Endothelial cell of umbilical vein (primary cell): ENCODE measurements at regions not wholly inside any gene's neighbourhood (a gene's known extent, or its start where the extent isn't known, plus 50 kb on each side); places are given as distances from the start of the nearest gene placed in this dataset.

Experiments
- BruUV-seq: library from RNA; stranded (reverse); fragments of 400-500 nt; replicated peaks from 2 replicates; lab custom pipeline; 2021; lab: Mats Ljungman, UMichigan
- CTCF ChIA-PET: fragments of 300-600, 350-600 bp; sonication (Branson Sonifier 250); formaldehyde crosslinking; loops from one replicate; lab custom pipeline; 2021; ENCODE audit warnings: antibody characterized with exemption, inconsistent platforms; lab: Charles Lee
- POLR2A ChIA-PET: fragments of 300-600, 350-600 bp; sonication (Branson Sonifier 250); formaldehyde crosslinking; loops from one replicate; lab custom pipeline; 2021; ENCODE audit warnings: antibody characterized with exemption, inconsistent platforms; lab: Charles Lee
- DNase-seq: peaks from one replicate; pipeline ENCODE4 v3.0.0-alpha.2; 2011; ENCODE audit warnings: low read depth, low spot score
- FAIRE-seq: peaks from 2 replicates; lab custom pipeline; 2011; peaks lifted over from hg19 to GRCh38; lab: Jason Lieb, UNC
- H2AFZ ChIP-seq: 2 replicates; pipeline ENCODE4 v1.6.0; 2012; ENCODE audit warnings: low read depth, low read length, control low read depth, inconsistent platforms
- H3K27ac ChIP-seq: 2 replicates; pipeline ENCODE4 v1.5.1; 2011; ENCODE audit warnings: low read depth, mild to moderate bottlenecking, control low read depth, low read length, moderate library complexity; ENCODE audit not compliant: insufficient read depth
- H3K27me3 ChIP-seq, 2 experiments: 2 replicates each; pipeline versions ENCODE4 v1.6.0 to v1.6.1; 2011; ENCODE audit warnings: low read length in 2 of 2, mixed read lengths in 1 of 2; ENCODE audit not compliant: control insufficient read depth in 2 of 2, insufficient read depth in 2 of 2
- H3K36me3 ChIP-seq, 2 experiments: 2 replicates in 1 of 2; 3 replicates in 1 of 2; pipeline ENCODE4 v1.5.1; 2011; ENCODE audit warnings: low read length in 2 of 2, mild to moderate bottlenecking in 1 of 2, moderate library complexity in 1 of 2; ENCODE audit not compliant: control insufficient read depth in 2 of 2, insufficient read depth in 2 of 2; ENCODE audit errors: extremely low read depth in 1 of 2
- H3K4me1 ChIP-seq: 3 replicates; pipeline ENCODE4 v1.5.1; 2011; ENCODE audit warnings: mild to moderate bottlenecking, low read length; ENCODE audit not compliant: control insufficient read depth, insufficient read depth; ENCODE audit errors: extremely low read depth
- H3K4me2 ChIP-seq: 2 replicates; pipeline ENCODE4 v1.6.1; 2011; ENCODE audit warnings: low read length, control low read depth, mixed read lengths; ENCODE audit not compliant: insufficient read depth
- H3K4me3 ChIP-seq, 3 experiments: fragments of 200-600 bp in 1 of 3; sonication (generic), shearing (Covaris generic) in 1 of 3; replicated peaks in 1 of 3; 2 replicates each; pipeline ENCODE4 v1.5.1; 2011 to 2016; ENCODE audit warnings: control low read depth in 3 of 3, low read length in 3 of 3, mild to moderate bottlenecking in 2 of 3, inconsistent platforms in 1 of 3, low read depth in 1 of 3, moderate library complexity in 1 of 3; ENCODE audit not compliant: insufficient read depth in 1 of 3
- H3K79me2 ChIP-seq: 2 replicates; pipeline ENCODE4 v1.6.0; 2012; ENCODE audit warnings: low read length, inconsistent platforms; ENCODE audit not compliant: control insufficient read depth, insufficient read depth
- H3K9ac ChIP-seq: replicated peaks from 2 replicates; pipeline ENCODE3; 2011; ENCODE audit warnings: low read length, control low read depth; ENCODE audit not compliant: insufficient read depth; ENCODE audit errors: extremely low read depth
- H3K9me1 ChIP-seq: replicated peaks from 3 replicates; pipeline ENCODE4 v1.6.0; 2011; ENCODE audit warnings: mild to moderate bottlenecking, low read length; ENCODE audit not compliant: control insufficient read depth, insufficient read depth; ENCODE audit errors: extremely low read depth
- H3K9me3 ChIP-seq: replicated peaks from 2 replicates; pipeline ENCODE4 v1.5.1; 2012; ENCODE audit warnings: low read length, inconsistent platforms; ENCODE audit not compliant: control insufficient read depth, insufficient read depth
- H4K20me1 ChIP-seq: replicated peaks from 2 replicates; pipeline ENCODE3; 2011; ENCODE audit warnings: mild to moderate bottlenecking, low read length; ENCODE audit not compliant: control insufficient read depth, insufficient read depth; ENCODE audit errors: extremely low read depth
- CTCF ChIP-seq, 2 donors: IDR thresholded peaks; 1 replicate in 1 of 2; 2 replicates in 1 of 2; pipeline ENCODE4 v1.5.1; 2011; ENCODE audit warnings: low read length in 2 of 2, mild to moderate bottlenecking in 2 of 2, moderate library complexity in 2 of 2, control low read depth in 1 of 2, inconsistent platforms in 1 of 2, low read depth in 1 of 2; ENCODE audit not compliant: insufficient read depth in 1 of 2; ENCODE audit errors: extremely low read depth in 1 of 2
- EZH2 ChIP-seq: IDR thresholded peaks from 2 replicates; pipeline ENCODE4 v1.6.1; 2012; ENCODE audit warnings: borderline replicate concordance, low read depth, mild to moderate bottlenecking, moderate library complexity, low read length, inconsistent platforms; ENCODE audit not compliant: severe bottlenecking
- FOS ChIP-seq: IDR thresholded peaks from 2 replicates; pipeline ENCODE4 v1.6.1; 2011; ENCODE audit warnings: mild to moderate bottlenecking, low read length, moderate library complexity, borderline replicate concordance; ENCODE audit not compliant: insufficient read depth
- GATA2 ChIP-seq: IDR thresholded peaks from 2 replicates; pipeline ENCODE4 v1.7.0; 2011; ENCODE audit warnings: low read depth, mild to moderate bottlenecking, moderate library complexity, mixed read lengths, low read length; ENCODE audit not compliant: insufficient read length, insufficient read depth
- JUN ChIP-seq: IDR thresholded peaks from 2 replicates; pipeline ENCODE4 v1.6.1; 2011; ENCODE audit warnings: borderline replicate concordance, low read depth; ENCODE audit not compliant: insufficient read length, insufficient read depth
- MYC ChIP-seq: IDR thresholded peaks from one replicate; pipeline ENCODE4 v1.6.1; 2011; ENCODE audit warnings: mild to moderate bottlenecking, low read depth, low read length
- POLR2A ChIP-seq: IDR thresholded peaks from 2 replicates; pipeline ENCODE4 v1.6.1; 2012; ENCODE audit warnings: low read depth, mild to moderate bottlenecking, control low read depth, low read length
- POLR2AphosphoS5 ChIP-seq: IDR thresholded peaks from 2 replicates; pipeline ENCODE4 v1.6.1; 2012; ENCODE audit warnings: low read depth, mild to moderate bottlenecking, control low read depth, low read length, moderate library complexity; ENCODE audit not compliant: insufficient read depth
- dilution Hi-C: fragments of 300-500 bp; cut with MboI; formaldehyde crosslinking; loops from one replicate; pipeline ENCODE4 v1.15.0; 2019; ENCODE audit warnings: low sequenced_read_pairs; ENCODE audit not compliant: extremely low pct_ligation_motif_present
- intact Hi-C: fragments of 100-400 bp; cut with micrococcal nuclease; formaldehyde crosslinking; loops from one replicate; pipeline ENCODE4 v1.10.0; 2022
- TF ChIP-seq, protein P1 (sequence below): IDR thresholded peaks from 2 replicates; pipeline ENCODE4 v1.6.1; 2011; ENCODE audit not compliant: insufficient read depth, insufficient read length

- dilution Hi-C loops: no loop called here
- Histone ChIP-seq H3K9ac (no peak overlapping the region), H3K27ac (no peak overlapping the region), H2AFZ (no peak overlapping the region), H3K79me2 (no peaks in the 10 kb centered on the region), H3K36me3 (no peaks in the 10 kb centered on the region), H3K4me2 (no peak overlapping the region), H3K27me3 (no peaks in the 10 kb centered on the region), H3K4me1 (no peaks in the 10 kb centered on the region), H3K4me3 (no peak overlapping the region), H4K20me1 (no peaks in the 10 kb centered on the region), H3K9me3 (no peaks in the 10 kb centered on the region), H3K9me1 (no peaks in the 10 kb centered on the region)
- intact Hi-C loops: no loop called here
- no peak for FAIRE-seq
- no TSS peak for BruUV-seq
- TF ChIP-seq, protein P1, sequence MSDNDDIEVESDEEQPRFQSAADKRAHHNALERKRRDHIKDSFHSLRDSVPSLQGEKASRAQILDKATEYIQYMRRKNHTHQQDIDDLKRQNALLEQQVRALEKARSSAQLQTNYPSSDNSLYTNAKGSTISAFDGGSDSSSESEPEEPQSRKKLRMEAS: no peak
- TF ChIP-seq JUN (no peak), MYC (no peak)
- ChIA-PET POLR2A (no interaction called here), CTCF (no interaction called here)
- DNase-seq: no peak
Measured at GRCh38 chr3:86225461-86225860, 765.5 kb downstream of the VGLL3 start.

- Histone ChIP-seq H3K79me2 (no peaks in the 10 kb centered on the region), H3K4me3 (no peak overlapping the region), H2AFZ (no peak overlapping the region), H4K20me1 (no peaks in the 10 kb centered on the region), H3K9me1 (no peaks in the 10 kb centered on the region), H3K9ac (no peak overlapping the region), H3K4me1 (no peaks in the 10 kb centered on the region), H3K9me3 (no peaks in the 10 kb centered on the region), H3K4me2 (no peak overlapping the region), H3K36me3 (no peaks in the 10 kb centered on the region), H3K27me3 (no peaks in the 10 kb centered on the region), H3K27ac (no peak overlapping the region)
- no peak for TF ChIP-seq MYC
- TF ChIP-seq CTCF (IDR thresholded peaks at IDR 0.05; ENCODE audit: extremely low read depth in 1 of 2, insufficient read depth in 1 of 2, low read depth in 1 of 2, low read length in 2 of 2): no peak
- no peak for TF ChIP-seq GATA2
- TF ChIP-seq JUN: no peak
- TF ChIP-seq, protein P1: no peak
- no peak for TF ChIP-seq EZH2
- no peak for TF ChIP-seq POLR2AphosphoS5
- no peak for TF ChIP-seq FOS
- no peak for TF ChIP-seq POLR2A
- ChIA-PET CTCF (no interaction called here), POLR2A (no interaction called here)
- intact Hi-C loops: no loop called here
- BruUV-seq: no TSS peak
- DNase-seq (no peak), FAIRE-seq (no peak)
- dilution Hi-C loops: no loop called here
Measured at GRCh38 chr3:86221601-86222000, 769.3 kb downstream of the VGLL3 start.
